Fibroblast of the aortic adventitia (primary cell): ENCODE measurements at regions not wholly inside any gene's neighbourhood (a gene's known extent, or its start where the extent isn't known, plus 50 kb on each side); places are given as distances from the start of the nearest gene placed in this dataset. TPM values are rescaled to one million over a fixed set of nuclear protein-coding genes. Genes with fewer than 3 reads are reported as not detected.

Experiments used
- DNase-seq: peaks from one replicate; pipeline ENCODE4 v3.0.0-alpha.2; 2010; ENCODE audit warnings: low read depth
- H3K4me3 ChIP-seq: 2 replicates; pipeline ENCODE4 v1.5.1; 2011; ENCODE audit warnings: low read depth, mild to moderate bottlenecking, control low read depth, low read length, moderate library complexity
- CTCF ChIP-seq: IDR thresholded peaks from 2 replicates; pipeline ENCODE4 v1.5.1; 2011; ENCODE audit warnings: mild to moderate bottlenecking, low read length, control low read depth, inconsistent platforms; ENCODE audit not compliant: insufficient read depth
- small RNA-seq: library from RNA; depleted of rRNA; stranded (forward); fragments of <200 nt; gene quantifications from one replicate; pipeline ENCODE3, GENCODE V24; 2012

GRCh38 chr4:117957571-117957970 is 76.7 kb upstream of the NDST3 start:
- no peak for DNase-seq
- TF ChIP-seq CTCF, result no peak

GRCh38 chr4:117965622-117966021 is 68.7 kb upstream of the NDST3 start:
- no peak overlapping the region for H3K4me3 ChIP-seq
- no peak for TF ChIP-seq CTCF
- DNase-seq, result no peak

More at GRCh38 chr4:117957571-117957970, 76.7 kb upstream of the NDST3 start:
- H3K4me3 ChIP-seq, result no peak overlapping the region

GRCh38 chr4:117968606-117969005 is 65.7 kb upstream of the NDST3 start:
- no peak for DNase-seq
- H3K4me3 ChIP-seq, result no peak overlapping the region
- no peak for TF ChIP-seq CTCF

- no peak overlapping the region for H3K4me3 ChIP-seq
- no peak for TF ChIP-seq CTCF
- no peak for DNase-seq
These were observed 62.9 kb upstream of the NDST3 start for GRCh38 chr4:117971403-117971802.

GRCh38 chr4:117983541-117984365 is 50.5 kb upstream of the NDST3 start:
- no peak for TF ChIP-seq CTCF
- no peak for DNase-seq
- H3K4me3 ChIP-seq, result no peak overlapping the region

GRCh38 chr4:117984366-117984680 is 50.0 kb upstream of the NDST3 start:
- no peak for TF ChIP-seq CTCF
- H3K4me3 ChIP-seq, result no peak overlapping the region
- no peak for DNase-seq

Small RNAs in the stretch of these regions (small RNA-seq; reads per million reads assigned to genes)
- gene AC107399.1, result not detected
